ENCODE measurements at regions not wholly inside any gene's neighbourhood (a gene's known extent, or its start where the extent isn't known, plus 50 kb on each side); places are given as distances from the start of the nearest gene placed in this dataset.

GRCh38 chr1:47572731-47573430 is 135.0 kb downstream of the FOXD2 start:
- no peak for DNase-seq (ENCODE audit: low read depth in 2 of 3, low spot score in 1 of 3)

- no peak for DNase-seq (ENCODE audit: low read depth in 2 of 3, low spot score in 1 of 3)
Observed at GRCh38 chr1:47574451-47575165, 136.8 kb downstream of the FOXD2 start.

- DNase-seq (ENCODE audit: low read depth in 2 of 3, low spot score in 1 of 3), result no peak
Observed at GRCh38 chr1:47575855-47576757, 138.3 kb downstream of the FOXD2 start.

- no peak for DNase-seq (ENCODE audit: low read depth in 2 of 3, low spot score in 1 of 3)
Observed at GRCh38 chr1:47576758-47577115, 138.9 kb downstream of the FOXD2 start.

- DNase-seq (ENCODE audit: low read depth in 2 of 3, low spot score in 1 of 3), result no peak
Observed at GRCh38 chr1:47577303-47578025, 139.6 kb downstream of the FOXD2 start.

- no peak for DNase-seq (ENCODE audit: low read depth in 2 of 3, low spot score in 1 of 3)
Observed at GRCh38 chr1:47578026-47578720, 140.3 kb downstream of the FOXD2 start.

- DNase-seq (ENCODE audit: low read depth in 2 of 3, low spot score in 1 of 3), result no peak
Observed at GRCh38 chr1:47578721-47579419, 141.0 kb downstream of the FOXD2 start.

- no peak for DNase-seq (ENCODE audit: low read depth in 2 of 3, low spot score in 1 of 3)
Observed at GRCh38 chr1:47579809-47580208, 142.0 kb downstream of the FOXD2 start.

GRCh38 chr1:47580451-47580995 is 142.7 kb downstream of the FOXD2 start:
- DNase-seq (ENCODE audit: low read depth in 2 of 3, low spot score in 1 of 3), result no peak

- DNase-seq (ENCODE audit: low read depth in 2 of 3, low spot score in 1 of 3), result no peak
Observed at GRCh38 chr1:47582891-47583608, 145.2 kb downstream of the FOXD2 start.

- no peak for DNase-seq (ENCODE audit: low read depth in 2 of 3, low spot score in 1 of 3)
Observed at GRCh38 chr1:47584249-47584648, 146.4 kb downstream of the FOXD2 start.

GRCh38 chr1:47585141-47585902 is 147.5 kb downstream of the FOXD2 start:
- no peak for DNase-seq (ENCODE audit: low read depth in 2 of 3, low spot score in 1 of 3)

GRCh38 chr1:47587891-47588582 is 150.2 kb downstream of the FOXD2 start:
- no peak for DNase-seq (ENCODE audit: low read depth in 2 of 3, low spot score in 1 of 3)

GRCh38 chr1:47590523-47591225 is 152.8 kb downstream of the FOXD2 start:
- no peak for DNase-seq (ENCODE audit: low read depth in 2 of 3, low spot score in 1 of 3)

- DNase-seq (ENCODE audit: low read depth in 2 of 3, low spot score in 1 of 3), result no peak
Observed at GRCh38 chr1:47591801-47592200, 154.0 kb downstream of the FOXD2 start.

GRCh38 chr1:47592296-47593012 is 154.6 kb downstream of the FOXD2 start:
- no peak for DNase-seq (ENCODE audit: low read depth in 2 of 3, low spot score in 1 of 3)

All from stimulated activated CD4-positive, alpha-beta T cell treated with anti-CD3 and anti-CD28 coated beads, Interleukin-12 subunit alpha, Interleukin-12 subunit beta, amount 100 ng/mL, for 48 hours (primary cell).